GM21619 (cell line): ENCODE measurements at regions not wholly inside any gene's neighbourhood (a gene's known extent, or its start where the extent isn't known, plus 50 kb on each side); places are given as distances from the start of the nearest gene placed in this dataset.
"Not testable (repeated sequence)": the region's sequence is repeated elsewhere in the genome, so short reads cannot be mapped to it uniquely, and the experiment has no call there.

Experiments used
- ATAC-seq: cut with Tn5 transposase; IDR thresholded peaks from one replicate; pipeline ENCODE4 v1.9.1; 2021; ENCODE audit not compliant: unreplicated experiment

DNA sequence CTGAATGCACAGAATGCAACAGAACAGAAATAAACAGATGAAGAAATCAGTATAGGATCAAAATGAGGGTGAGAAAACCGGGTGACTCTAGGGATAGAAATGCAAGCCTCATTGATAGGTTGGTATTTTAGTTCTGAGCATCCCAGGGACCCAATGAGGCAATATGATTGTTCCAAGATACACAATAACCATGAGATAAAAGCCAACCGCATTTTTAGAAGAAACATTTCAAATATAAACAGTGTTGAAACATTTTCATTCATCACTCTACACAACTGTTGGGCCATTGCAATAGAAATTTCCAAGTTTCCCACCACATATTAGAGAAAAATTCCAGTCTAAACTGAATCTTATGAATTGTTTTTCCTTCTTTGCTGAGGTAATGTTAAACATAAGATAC is 452.3 kb upstream of the PTGER4 start:
- no peak for ATAC-seq

DNA sequence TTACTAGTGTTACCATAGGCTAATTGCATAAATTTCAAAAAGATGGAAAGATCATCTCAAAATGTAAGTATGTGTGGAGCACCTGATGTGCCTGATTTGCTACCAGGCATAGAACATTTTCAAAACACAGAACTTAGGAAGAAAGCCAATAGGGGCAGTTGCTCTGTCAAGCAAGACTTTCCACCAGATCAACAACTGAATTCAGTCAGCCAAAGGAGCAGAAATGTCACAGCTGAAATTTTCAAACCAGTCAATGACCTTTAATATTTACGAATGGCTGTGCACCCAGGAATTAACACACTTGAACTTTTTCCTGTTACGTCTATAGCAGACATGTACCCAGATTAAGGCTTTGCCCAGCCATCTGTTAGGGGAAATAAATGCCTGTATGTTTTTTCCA is 452.8 kb upstream of the PTGER4 start:
- no peak for ATAC-seq

- not testable (repeated sequence) for ATAC-seq
Observed at GRCh38 chr5:40225147-40225546, 454.6 kb upstream of the PTGER4 start.

DNA sequence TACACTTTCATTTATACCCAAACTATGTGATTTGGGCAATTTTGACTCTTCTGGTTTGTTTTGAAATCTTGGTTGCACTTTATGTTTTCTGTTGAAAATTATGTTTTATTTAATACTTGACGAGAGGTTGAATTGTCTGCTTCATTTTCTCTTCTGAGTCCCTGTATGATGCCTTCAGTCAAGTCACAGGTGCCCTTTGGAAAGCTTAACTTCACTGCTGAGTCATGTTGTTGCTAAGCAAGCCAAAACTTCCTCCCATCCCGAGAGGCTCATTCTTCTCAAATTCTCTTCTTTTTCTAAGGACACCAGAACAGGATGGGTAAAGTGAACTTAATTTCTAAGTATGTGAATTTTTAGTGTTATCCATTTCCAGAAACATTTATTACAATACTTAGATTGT is 455.3 kb upstream of the PTGER4 start:
- peak; percentile 30 for ATAC-seq

DNA sequence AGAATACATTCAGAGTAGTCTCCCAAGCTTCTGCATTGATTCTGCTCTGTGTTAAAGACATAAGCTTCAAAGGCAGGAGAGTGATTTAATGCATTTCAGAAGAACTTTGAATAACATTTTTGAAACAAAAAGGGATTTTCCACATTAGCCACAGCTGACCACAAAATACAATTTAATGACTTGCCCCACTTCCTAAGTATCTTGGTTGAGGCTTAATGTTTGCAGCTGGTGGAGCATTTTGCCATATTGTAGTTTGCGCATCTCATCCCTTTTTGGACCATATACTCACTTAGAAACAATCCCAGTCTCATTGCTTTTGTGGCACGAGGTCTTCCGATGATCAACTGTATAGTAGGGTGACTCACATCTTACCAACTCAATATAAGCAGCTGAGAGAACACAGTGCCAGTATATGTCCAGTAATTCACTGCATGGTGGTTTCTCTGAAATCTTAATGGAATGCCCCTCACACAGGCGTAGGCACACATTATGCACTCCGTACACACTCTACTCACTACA is 455.8 kb upstream of the PTGER4 start:
- peak; percentile 60 for ATAC-seq

- ATAC-seq = no peak
Observed at GRCh38 chr5:40221796-40222195, 457.9 kb upstream of the PTGER4 start.

DNA sequence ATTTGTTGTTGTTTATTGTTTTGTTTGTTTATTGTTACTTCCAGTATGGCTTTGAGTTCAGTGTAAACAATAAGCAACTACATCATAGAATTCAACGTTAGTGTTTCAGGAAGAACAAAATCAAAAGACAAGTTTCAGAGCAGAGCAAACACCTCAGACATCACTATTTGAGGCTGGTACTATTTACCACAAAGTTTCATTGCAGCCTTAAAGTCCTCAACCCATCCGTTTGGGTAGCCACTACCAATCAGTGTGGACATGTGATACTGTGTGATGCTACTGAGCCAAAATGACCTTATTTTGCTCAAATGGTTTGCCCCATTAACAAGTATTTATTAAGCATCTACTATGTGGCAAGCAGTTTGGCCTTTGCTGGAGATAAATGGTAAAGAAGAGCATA is 458.5 kb upstream of the PTGER4 start:
- no peak for ATAC-seq

- ATAC-seq = no peak
Observed at GRCh38 chr5:40220260-40220659, 459.5 kb upstream of the PTGER4 start.

- ATAC-seq = no peak
Observed at GRCh38 chr5:40217553-40217952, 462.2 kb upstream of the PTGER4 start.

- no peak for ATAC-seq
Observed at GRCh38 chr5:40210694-40211093, 469.0 kb upstream of the PTGER4 start.

DNA sequence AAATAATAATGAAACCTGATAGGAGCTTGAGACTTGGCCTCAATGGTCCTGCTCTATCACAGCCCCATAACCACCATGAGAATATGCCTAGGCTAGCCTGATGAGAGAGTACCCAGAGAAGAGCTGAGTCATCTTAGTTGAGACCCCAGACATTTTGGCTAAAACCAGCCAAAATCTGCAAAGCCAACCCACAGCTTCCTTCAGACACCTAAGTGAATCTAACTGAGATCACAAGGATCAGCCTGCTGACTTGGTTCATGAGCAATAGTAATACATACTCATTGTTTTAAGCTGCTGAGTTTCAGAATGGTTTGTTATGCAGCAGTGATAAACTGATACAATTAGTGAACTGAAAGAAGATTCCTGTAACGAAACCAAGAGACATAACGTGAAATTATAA is 473.7 kb upstream of the PTGER4 start:
- ATAC-seq = no peak

DNA sequence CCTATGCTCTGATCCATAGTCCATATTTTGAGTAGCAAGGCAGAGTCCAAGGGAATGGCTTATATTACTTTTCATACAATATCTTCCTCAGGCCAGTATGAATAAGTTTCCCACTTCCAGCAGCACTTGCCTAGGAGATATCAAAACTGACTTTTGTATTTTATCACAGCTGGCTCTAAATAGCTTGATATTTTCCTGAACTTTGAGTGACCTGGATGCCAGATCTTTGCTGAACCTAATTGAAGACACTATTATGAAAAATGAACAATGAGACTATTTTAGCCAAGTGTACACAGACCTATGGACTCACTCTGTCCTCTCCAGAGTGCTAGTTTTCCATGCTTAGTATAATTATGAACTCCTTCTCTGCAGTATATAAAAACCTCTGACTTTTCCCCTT is 475.6 kb upstream of the PTGER4 start:
- no peak for ATAC-seq

- no peak for ATAC-seq
Observed at GRCh38 chr5:40202814-40203440, 476.8 kb upstream of the PTGER4 start.

- ATAC-seq = no peak
Observed at GRCh38 chr5:40198736-40199135, 481.0 kb upstream of the PTGER4 start.

DNA sequence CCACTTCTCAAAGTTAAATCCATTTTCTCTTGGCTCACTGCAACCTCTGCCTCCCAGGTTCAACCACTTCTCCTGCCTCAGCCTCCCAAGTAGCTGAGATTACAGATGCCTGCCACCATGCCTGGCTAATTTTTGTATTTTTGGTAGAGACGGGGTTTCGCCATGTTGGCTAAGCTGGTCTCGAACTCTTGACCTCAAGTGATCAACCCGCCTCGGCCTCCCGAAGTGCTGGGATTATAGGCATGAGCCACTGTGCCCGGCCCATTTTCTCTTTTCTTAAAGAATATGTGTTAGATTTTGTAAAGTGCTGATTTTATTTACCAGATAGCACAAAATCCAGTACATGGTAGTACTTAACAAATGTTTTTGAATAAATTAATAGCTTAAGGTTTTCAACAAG is 484.1 kb upstream of the PTGER4 start:
- ATAC-seq = not testable (repeated sequence)

GRCh38 chr5:40191150-40191549 is 488.6 kb upstream of the PTGER4 start:
- no peak for ATAC-seq

- ATAC-seq = no peak
Observed at GRCh38 chr5:40172721-40173120, 507.0 kb upstream of the PTGER4 start.

DNA sequence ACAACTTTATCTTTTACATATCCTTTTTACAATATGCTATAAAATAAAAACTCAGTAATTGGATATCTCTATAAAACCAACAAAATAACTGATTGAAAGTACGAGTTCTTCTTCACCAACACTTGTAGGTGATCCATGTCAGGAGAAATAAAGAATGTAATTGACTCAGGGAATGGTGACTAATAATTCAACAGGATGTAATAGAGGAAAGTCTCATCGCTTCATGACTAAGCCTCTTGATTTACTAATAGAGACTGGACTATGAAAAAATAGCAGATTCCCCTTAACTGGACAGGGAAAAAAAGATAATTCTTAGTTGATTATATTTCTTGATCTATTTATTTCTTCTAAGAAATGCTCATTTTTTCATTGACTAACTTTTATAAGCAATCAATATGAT is 507.7 kb upstream of the PTGER4 start:
- ATAC-seq = no peak

DNA sequence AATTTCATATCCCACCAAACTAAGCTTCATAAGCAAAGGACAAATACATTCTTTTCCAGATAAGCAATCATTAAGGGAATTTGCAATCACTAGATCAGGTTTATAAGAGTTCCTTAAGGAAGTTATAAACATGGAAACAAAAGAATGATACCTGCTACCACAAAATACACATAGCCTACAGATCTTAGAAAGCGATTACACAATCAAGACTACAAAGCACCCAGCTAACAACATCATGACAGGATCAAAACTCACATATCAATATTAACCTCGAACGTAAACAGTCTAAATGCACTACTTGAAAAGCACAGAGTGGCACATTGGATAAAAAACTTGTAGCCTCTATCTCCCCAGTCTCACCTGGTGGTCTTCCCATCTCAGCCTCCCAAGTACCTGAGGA is 512.4 kb upstream of the PTGER4 start:
- no peak for ATAC-seq

- ATAC-seq = no peak
Observed at GRCh38 chr5:40166802-40167201, 512.9 kb upstream of the PTGER4 start.

DNA sequence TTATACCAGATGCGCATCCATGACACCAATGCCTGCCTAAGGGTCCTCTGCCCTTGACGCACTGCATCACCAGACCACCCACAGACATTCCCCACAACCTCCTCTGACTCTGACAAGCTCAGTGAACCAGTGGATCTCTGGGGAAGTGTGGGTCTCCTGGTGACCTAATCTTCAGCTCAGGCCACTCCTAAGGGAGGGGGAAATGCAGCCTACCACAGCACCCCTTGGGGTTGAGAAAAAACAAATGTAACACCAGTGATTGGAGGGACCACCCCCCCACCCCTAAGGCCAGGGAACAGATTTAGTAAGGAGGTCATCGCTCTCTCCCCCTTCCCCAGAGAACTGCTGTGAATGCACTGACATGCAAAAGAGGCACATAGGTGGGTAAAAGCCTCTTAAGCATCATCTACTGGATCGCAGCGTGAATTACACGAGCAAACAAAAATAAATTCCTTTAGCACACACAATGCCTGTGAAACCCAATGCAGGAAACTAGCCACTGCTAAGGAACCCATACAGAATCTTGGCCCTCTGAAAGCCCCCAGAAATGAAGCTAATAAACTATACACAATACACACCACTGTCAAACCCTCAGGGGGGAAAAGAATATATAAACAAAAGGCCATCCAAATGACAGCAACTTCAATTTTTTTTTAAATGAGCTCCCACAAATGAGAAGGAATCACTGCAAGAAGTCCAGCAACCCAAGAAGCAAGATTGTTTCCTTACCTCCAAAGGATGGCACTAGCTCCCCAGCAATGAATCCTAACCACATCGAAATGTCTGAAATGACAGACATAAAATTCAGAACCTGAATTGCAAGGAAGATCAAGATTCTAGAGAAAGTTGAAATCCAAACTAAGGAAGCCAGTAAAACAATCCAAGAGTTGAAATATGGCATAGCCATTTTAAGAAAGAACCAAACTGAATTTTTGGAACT is 513.7 kb upstream of the PTGER4 start:
- ATAC-seq = no peak

DNA sequence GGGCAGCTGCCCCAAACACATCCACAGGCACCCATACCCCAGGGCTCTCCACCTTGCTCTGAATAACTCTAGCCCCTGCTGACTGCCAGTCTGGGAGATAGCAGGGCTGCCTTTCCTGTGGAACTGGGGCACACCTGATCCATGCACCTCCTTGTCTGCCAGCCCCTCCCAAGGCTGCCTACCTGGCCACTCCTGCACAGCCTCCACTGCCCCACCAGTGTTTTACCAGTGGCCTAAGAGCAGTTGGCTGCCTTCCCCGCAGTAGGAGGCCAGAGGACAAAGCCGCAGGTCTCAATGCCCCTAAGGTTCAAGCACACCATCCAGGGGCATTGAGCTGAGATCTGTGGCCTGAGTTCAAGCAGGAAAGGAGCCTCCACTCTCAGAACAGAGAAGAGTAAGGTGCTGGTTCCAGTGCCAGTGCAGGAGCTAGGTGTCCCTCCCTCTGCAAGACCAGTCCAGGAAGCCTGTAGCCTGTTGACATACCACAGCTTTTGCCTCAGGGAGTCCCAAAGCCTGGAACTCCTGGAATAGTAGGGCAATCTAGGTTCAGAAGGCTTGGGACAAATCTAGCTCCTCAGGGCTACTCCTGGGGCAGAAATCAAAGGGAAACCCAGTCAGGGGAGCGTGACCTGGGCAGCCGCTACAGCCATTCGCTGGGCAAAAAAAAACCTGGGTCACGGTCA is 514.5 kb upstream of the PTGER4 start:
- no peak for ATAC-seq
